HL-60 (cell line): ENCODE measurements at regions not wholly inside any gene's neighbourhood (a gene's known extent, or its start where the extent isn't known, plus 50 kb on each side); places are given as distances from the start of the nearest gene placed in this dataset.
"Not testable (repeated sequence)": the region's sequence is repeated elsewhere in the genome, so short reads cannot be mapped to it uniquely, and the experiment has no call there.

Experiments used
- DNase-seq, 2 experiments: peaks; one replicate each; pipeline ENCODE4 v3.0.0-alpha.2; 2010 to 2020; ENCODE audit warnings: low read depth in 1 of 2, low spot score in 1 of 2
- H3K27ac ChIP-seq: fragments of 250-450 bp; sonication (Bioruptor Pico); replicated peaks from 2 replicates; pipeline ENCODE4 v1.5.1; 2020; ENCODE audit warnings: mild to moderate bottlenecking, moderate library complexity
- H3K27me3 ChIP-seq: fragments of 250-450 bp; sonication (Bioruptor Pico); 2 replicates; pipeline ENCODE4 v1.5.1; 2021; ENCODE audit warnings: mild to moderate bottlenecking, moderate library complexity; ENCODE audit not compliant: insufficient read depth, poor library complexity, severe bottlenecking
- H3K4me3 ChIP-seq: replicated peaks from 2 replicates; pipeline ENCODE4 v1.5.1; 2011; ENCODE audit warnings: mild to moderate bottlenecking, control low read depth, low read length; ENCODE audit not compliant: insufficient read depth
- CTCF ChIP-seq: IDR thresholded peaks from one replicate; pipeline ENCODE4 v1.5.1; 2011; ENCODE audit warnings: low read length, control low read depth, inconsistent platforms; ENCODE audit not compliant: insufficient read depth
- GABPA ChIP-seq: IDR thresholded peaks from 2 replicates; pipeline ENCODE4 v1.6.1; 2012; ENCODE audit warnings: low read depth
- POLR2AphosphoS5 ChIP-seq: IDR thresholded peaks from 2 replicates; pipeline ENCODE4 v1.6.1; 2012; ENCODE audit warnings: low read depth
- REST ChIP-seq: IDR thresholded peaks from 2 replicates; pipeline ENCODE4 v1.6.1; 2012; ENCODE audit warnings: low read depth; ENCODE audit not compliant: insufficient replicate concordance
- SPI1 ChIP-seq: IDR thresholded peaks from 2 replicates; pipeline ENCODE4 v1.6.1; 2012; ENCODE audit warnings: low read depth, mild to moderate bottlenecking, borderline replicate concordance

- Histone ChIP-seq H3K27me3 (no peaks in the 10 kb centered on the region), H3K27ac (no peak overlapping the region), H3K4me3 (no peak overlapping the region)
- no peak for TF ChIP-seq CTCF
- no peak for TF ChIP-seq POLR2AphosphoS5
- TF ChIP-seq SPI1: no peak
- TF ChIP-seq REST: no peak
- TF ChIP-seq GABPA: no peak
- no peak for DNase-seq
These were observed 1851.1 kb downstream of the PCDH9 start for GRCh38 chr13:65378943-65379519.

- Histone ChIP-seq H3K27ac (no peak overlapping the region), H3K4me3 (no peak overlapping the region), H3K27me3 (no peaks in the 10 kb centered on the region)
- DNase-seq: no peak
- TF ChIP-seq REST: no peak
- TF ChIP-seq POLR2AphosphoS5: no peak
- TF ChIP-seq SPI1: no peak
- TF ChIP-seq GABPA: no peak
These were observed 1851.7 kb downstream of the PCDH9 start for GRCh38 chr13:65378484-65378883.

- no peak overlapping the region for H3K27ac ChIP-seq
- H3K27me3 ChIP-seq: no peaks in the 10 kb centered on the region
- H3K4me3 ChIP-seq: no peak overlapping the region
- TF ChIP-seq SPI1 (no peak), POLR2AphosphoS5 (no peak), REST (no peak), GABPA (no peak)
- DNase-seq: no peak
These were observed 1861.3 kb downstream of the PCDH9 start for GRCh38 chr13:65368832-65369231.

GRCh38 chr13:65353951-65354350 lies 1876.2 kb downstream of the PCDH9 start:
- TF ChIP-seq SPI1 (no peak), CTCF (no peak), POLR2AphosphoS5 (no peak), GABPA (no peak), REST (no peak)
- DNase-seq: no peak
- Histone ChIP-seq H3K4me3 (no peak overlapping the region), H3K27ac (no peak overlapping the region), H3K27me3 (no peaks in the 10 kb centered on the region)

DNA sequence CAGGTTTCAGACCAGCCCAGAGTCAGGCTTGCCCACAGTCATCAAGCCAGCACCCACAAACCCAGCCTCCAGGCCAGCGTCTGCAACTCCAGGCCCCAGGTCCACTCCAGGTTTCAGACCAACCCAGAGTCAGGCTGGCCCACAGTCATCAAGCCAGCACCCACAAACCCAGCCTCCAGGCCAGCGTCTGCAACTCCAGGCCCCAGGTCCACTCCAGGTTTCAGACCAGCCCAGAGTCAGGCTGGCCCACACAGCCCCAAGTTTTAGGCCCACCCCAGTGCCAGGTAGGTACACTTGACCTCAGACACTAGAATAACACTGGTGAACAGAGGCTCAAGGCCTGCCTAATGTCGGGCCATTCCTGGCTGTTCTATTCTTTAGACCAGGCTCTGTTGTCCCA lies 1877.0 kb downstream of the PCDH9 start:
- not testable (repeated sequence) for H3K27ac ChIP-seq, DNase-seq, H3K27me3 ChIP-seq, H3K4me3 ChIP-seq
